HG03045 (cell line): ENCODE measurements at regions not wholly inside any gene's neighbourhood (a gene's known extent, or its start where the extent isn't known, plus 50 kb on each side); places are given as distances from the start of the nearest gene placed in this dataset.

Source experiments
- ATAC-seq: cut with Tn5 transposase; IDR thresholded peaks from one replicate; pipeline ENCODE4 v1.9.1; 2021; ENCODE audit warnings: mild to moderate bottlenecking, moderate library complexity; ENCODE audit not compliant: unreplicated experiment

DNA sequence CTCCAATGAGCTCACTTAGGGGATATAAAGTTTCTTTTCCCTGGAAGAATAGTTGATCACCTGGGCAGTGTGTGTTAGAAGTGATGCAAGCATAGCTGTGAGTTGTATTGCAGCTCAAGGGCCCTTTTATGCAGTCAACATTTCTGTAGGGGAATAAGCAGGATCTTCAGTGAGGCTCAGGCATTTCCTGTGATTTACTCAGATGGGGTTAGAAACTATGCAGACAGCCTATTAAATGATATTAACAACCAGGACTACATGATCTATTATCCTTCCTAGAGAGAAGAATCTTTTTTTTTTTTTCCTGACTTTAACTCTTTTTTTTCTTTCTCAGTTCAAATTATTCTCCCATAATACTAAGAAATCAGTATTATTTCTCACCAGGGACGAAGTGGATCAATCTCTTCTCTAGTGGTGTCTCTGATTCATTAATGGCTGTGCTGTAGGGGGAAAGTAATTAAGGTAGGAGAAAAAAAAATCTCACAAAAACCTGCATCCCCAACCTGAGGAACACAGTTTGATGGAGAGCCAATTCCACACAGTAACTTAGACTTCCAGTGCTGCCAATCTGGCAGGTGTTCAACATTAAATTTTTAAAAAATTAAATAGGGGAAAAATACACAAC, 126.4 kb upstream of the SLC10A2 start:
- no peak for ATAC-seq

- no peak for ATAC-seq
Measured at GRCh38 chr13:103190841-103191240, 124.6 kb upstream of the SLC10A2 start.

DNA sequence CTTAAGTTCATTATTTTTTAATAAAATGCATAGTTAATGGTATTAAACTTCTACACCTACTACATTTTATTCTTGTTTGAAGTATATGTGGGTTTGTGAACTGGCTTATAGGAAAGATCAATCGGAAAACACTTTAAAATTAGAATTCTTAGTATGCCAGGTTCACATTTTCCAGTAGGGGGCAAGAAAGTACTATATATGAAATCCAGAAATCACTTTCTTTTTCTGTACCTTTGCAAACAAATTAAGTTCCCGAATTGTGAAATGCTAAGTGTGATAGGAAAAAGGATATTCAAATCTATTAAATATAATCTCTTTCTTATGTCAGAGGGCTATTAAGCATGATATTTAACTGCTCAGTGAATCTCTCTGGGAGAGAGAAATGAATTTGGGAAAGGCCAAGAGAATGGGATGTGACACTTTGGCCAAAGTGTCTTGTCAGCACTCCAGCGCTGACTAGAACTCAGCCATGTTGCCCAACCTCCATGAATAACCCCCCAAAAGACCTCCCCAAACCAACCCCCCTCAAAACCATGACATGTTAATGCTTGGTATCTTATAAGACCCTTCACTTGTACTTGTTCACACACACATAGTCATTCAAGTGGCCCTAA, 122.6 kb upstream of the SLC10A2 start:
- no peak for ATAC-seq

- no peak for ATAC-seq
Measured at GRCh38 chr13:103187721-103188156, 121.5 kb upstream of the SLC10A2 start.

DNA sequence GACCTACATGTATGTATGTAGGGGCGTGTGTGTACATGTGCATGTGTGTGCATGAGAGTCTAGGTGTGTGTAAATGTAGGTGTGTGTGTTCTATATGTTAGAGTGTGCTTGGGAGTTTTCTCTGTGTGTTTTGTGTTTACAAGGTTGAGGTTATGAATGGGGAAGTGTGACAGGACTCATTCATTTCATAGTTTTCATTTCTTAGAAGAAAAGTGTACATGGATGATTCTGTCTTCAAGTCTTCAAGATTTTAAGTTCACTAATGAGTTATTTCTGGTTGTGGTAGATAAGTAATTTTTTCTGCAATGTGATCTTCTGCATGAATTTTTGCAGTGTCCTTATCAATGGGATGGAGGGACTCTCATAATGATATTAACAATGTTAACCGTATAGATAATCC, 118.2 kb upstream of the SLC10A2 start:
- ATAC-seq = no peak

DNA sequence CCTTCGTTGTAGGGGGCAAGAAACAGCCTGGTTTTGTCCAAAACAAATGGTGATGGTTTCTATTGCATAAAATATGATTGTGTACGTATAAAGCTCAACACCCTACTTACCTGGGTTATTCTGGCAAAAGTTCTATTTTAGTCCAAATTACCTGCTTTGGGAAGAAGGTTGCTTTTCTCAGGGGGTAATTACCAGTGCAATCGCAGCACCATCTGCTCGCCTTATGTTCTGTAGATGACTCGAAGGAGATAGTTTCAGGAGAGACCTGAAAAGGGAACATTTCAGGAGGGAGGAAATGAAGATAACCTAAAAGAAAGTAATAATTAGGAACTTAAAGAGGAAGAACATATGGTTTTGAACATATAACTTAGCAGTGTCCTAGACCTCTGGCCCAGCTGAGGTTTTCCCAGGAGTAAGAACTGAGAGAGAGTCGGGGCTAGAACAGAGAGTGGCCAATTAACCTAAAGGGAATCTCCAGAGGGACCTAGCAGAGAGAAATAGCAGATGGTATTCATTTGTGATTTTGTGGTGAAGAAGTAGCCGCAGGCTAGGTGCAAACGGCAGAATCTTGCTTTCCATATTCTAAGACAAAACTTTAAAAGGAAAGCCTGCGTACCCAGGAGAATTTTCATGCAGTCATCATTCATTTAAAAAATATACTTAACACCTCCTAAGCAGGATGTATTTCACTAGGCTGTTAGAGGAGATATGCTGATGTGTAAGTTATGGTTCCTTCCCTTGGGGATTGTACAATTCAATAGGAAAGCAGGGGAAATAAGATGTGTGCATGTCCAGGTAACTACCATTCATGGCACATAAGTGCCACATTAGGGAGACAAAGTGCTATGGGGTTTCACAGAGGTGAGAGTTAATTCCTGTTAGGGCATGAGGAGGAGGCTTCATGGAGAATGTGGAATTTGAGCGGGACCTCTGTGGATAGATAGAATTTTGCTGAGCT, 113.0 kb upstream of the SLC10A2 start:
- ATAC-seq = no peak

DNA sequence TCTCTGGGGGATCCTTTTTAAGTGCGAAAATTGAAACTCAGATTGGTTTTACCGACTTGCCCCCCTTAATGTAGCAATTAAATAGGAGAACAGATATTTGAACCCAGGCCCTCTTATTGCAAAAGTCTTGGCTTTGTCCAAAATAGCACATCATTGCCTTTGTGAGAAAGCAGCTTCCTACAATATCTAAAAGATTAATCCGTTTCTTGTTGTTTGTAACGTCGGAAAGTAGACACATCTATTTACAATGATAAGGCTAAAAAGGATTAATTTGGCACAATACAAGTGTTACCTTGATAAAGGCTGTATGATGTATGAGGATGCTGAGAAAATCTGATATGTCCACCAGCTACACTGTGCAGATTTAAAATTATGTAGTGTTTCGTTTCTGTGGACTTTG, 108.7 kb upstream of the SLC10A2 start:
- no peak for ATAC-seq

- ATAC-seq = no peak
Measured at GRCh38 chr13:103168901-103169508, 102.8 kb upstream of the SLC10A2 start.

GRCh38 chr13:103164251-103164650, 98.0 kb upstream of the SLC10A2 start:
- no peak for ATAC-seq

- ATAC-seq = no peak
Measured at GRCh38 chr13:103161476-103161875, 95.3 kb upstream of the SLC10A2 start.

DNA sequence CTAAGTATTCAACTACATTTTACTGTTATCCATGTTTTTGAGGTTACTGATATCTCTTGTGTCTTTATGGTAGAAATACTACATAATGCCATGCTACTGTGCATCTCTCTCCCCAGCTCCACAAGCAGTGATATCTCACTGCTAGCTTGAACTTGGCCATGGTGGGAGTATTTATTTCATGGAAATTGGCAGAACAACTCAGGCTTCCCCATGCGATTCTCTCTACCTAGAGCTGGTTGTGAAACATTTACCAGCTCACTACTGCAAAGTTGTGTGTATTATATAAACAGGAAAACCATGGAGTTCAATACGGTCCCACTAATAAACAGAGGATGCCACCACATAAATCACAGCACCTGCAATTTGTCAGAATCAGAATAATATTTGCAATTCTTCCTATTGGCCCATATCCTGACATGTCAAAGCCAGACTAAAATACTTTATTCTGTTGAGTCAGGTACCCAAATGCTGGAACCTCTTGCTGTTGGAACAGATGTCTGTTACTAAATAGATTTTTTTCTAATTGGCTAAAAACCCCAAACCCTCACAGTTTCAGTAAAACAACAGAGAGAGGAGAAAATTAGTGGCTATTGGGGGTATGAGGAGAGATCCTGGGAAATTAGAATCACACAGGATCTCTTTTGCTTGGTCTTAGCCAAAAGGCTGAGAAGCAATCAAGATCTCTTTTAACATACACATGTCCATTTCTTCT, 91.4 kb upstream of the SLC10A2 start:
- ATAC-seq = no peak

- no peak for ATAC-seq
Measured at GRCh38 chr13:103157016-103157415, 90.8 kb upstream of the SLC10A2 start.

GRCh38 chr13:103156346-103156998, 90.3 kb upstream of the SLC10A2 start:
- no peak for ATAC-seq

DNA sequence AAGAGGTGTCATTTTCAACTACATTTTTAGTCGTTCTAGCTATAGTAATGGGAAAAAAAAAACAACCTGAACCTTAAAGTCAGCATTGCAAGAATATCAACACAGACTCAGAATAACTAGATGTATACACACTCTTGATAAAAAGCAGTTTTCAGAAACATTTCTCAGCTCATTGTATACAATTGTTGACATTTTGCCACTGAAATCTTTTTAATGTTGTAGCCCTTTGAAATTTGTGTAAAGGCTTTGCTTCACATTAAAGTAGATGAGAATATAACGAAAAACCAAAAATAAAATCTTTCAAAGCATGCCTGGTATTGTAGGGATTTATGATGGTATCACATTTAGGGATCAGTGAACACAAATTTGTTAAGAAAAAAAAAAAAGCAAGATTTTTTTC, 87.2 kb upstream of the SLC10A2 start:
- no peak for ATAC-seq

DNA sequence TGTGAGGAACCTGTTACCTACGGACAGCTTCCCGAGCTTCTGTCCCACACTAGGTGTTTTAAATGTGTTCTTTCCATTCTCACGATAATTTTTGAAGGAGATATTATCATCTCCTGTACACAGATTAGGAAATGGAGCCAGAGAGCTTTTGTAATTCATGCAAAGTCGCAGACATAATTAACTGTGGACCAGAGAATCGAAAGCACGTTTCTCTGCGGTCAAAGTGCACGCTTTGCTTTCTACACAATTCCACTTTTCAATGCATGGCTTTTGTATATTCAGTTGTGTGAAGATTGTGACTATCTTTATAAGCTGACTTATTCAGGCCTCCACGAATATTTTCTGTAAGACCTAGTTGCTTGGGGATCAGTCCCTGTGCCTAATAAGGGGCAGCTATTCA, 81.7 kb upstream of the SLC10A2 start:
- ATAC-seq = no peak

DNA sequence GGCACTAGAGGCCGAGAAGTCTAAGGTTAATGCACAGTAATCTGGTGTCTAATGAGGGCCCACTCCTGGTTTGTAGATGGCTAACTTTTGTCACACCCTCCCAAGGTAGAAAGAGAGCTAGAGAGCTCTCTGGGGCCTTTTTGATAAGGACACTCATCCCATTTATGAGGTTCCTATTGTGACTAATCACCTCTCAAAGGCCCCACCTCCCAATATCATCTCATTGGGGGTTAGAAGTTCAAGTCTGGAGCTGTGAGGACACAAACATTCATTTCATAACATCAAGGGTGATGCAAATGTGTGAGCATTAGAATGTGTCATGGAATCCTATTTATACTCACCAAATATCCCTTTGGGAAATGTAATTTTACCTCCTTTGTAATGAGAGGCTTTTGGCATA, 79.2 kb upstream of the SLC10A2 start:
- no peak for ATAC-seq

- no peak for ATAC-seq
Measured at GRCh38 chr13:103143432-103143831, 77.2 kb upstream of the SLC10A2 start.

DNA sequence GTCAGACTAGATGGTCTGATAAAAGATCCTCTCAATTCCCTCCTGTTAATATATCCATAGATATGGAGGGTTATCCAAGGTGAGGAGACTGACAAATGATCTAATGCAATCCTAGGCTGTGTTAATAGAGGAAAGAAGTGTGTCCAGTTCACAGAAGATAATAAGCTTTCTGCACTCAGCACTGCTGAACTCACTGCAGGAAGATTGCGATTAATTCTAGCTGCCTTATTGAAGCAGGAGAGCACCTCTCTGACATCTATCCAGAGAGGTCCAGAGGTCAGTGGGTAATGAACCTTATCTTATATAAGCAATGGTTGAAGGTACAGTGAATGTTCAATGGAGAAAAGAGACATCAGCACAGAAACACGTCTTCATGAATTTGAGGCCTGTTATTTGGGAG, 75.9 kb upstream of the SLC10A2 start:
- ATAC-seq = no peak

GRCh38 chr13:103140001-103140671, 73.9 kb upstream of the SLC10A2 start:
- peak; percentile 93 for ATAC-seq

- no peak for ATAC-seq
Measured at GRCh38 chr13:103134271-103134670, 68.1 kb upstream of the SLC10A2 start.
